ENCODE measurements at regions not wholly inside any gene's neighbourhood (a gene's known extent, or its start where the extent isn't known, plus 50 kb on each side); places are given as distances from the start of the nearest gene placed in this dataset.

- no peak for DNase-seq
These were observed 521.3 kb downstream of the TBC1D22A start for GRCh38 chr22:47283616-47284270.

- no peak for DNase-seq
These were observed 520.4 kb downstream of the TBC1D22A start for GRCh38 chr22:47282851-47283250.

- no peak for DNase-seq
These were observed 519.9 kb downstream of the TBC1D22A start for GRCh38 chr22:47282366-47282765.

- no peak for DNase-seq
These were observed 519.0 kb downstream of the TBC1D22A start for GRCh38 chr22:47281126-47282106.

- DNase-seq = no peak
These were observed 517.9 kb downstream of the TBC1D22A start for GRCh38 chr22:47280301-47280700.

- no peak for DNase-seq
These were observed 517.3 kb downstream of the TBC1D22A start for GRCh38 chr22:47279746-47280145.

- no peak for DNase-seq
These were observed 516.9 kb downstream of the TBC1D22A start for GRCh38 chr22:47279337-47279736.

GRCh38 chr22:47278655-47279054 lies 516.2 kb downstream of the TBC1D22A start:
- no peak for DNase-seq

GRCh38 chr22:47277531-47277930 lies 515.1 kb downstream of the TBC1D22A start:
- DNase-seq = no peak

- no peak for DNase-seq
These were observed 514.5 kb downstream of the TBC1D22A start for GRCh38 chr22:47276991-47277390.

GRCh38 chr22:47276450-47276820 lies 514.0 kb downstream of the TBC1D22A start:
- no peak for DNase-seq

GRCh38 chr22:47275605-47276449 lies 513.4 kb downstream of the TBC1D22A start:
- no peak for DNase-seq

GRCh38 chr22:47274196-47274595 lies 511.7 kb downstream of the TBC1D22A start:
- no peak for DNase-seq

- DNase-seq = no peak
These were observed 508.1 kb downstream of the TBC1D22A start for GRCh38 chr22:47270463-47271135.

GRCh38 chr22:47269516-47270088 lies 507.2 kb downstream of the TBC1D22A start:
- DNase-seq = no peak

- DNase-seq = no peak
These were observed 505.2 kb downstream of the TBC1D22A start for GRCh38 chr22:47267513-47268282.

- DNase-seq = no peak
These were observed 503.9 kb downstream of the TBC1D22A start for GRCh38 chr22:47266329-47266728.

GRCh38 chr22:47260551-47260950 lies 498.1 kb downstream of the TBC1D22A start:
- DNase-seq = no peak

GRCh38 chr22:47259990-47260389 lies 497.5 kb downstream of the TBC1D22A start:
- no peak for DNase-seq

- DNase-seq = no peak
These were observed 496.6 kb downstream of the TBC1D22A start for GRCh38 chr22:47259049-47259448.

GRCh38 chr22:47257976-47258375 lies 495.5 kb downstream of the TBC1D22A start:
- DNase-seq = no peak

Data from CD4-positive, alpha-beta T cell treated with Interleukin-17A for 4 hours (primary cell).